Loucy (cell line): ENCODE measurements at regions not wholly inside any gene's neighbourhood (a gene's known extent, or its start where the extent isn't known, plus 50 kb on each side); places are given as distances from the start of the nearest gene placed in this dataset.

Source experiments
- CTCF ChIP-seq: fragments of 200-600 bp; sonication (generic); conservative IDR thresholded peaks from 2 replicates; pipeline ENCODE4 v1.5.1; 2014; ENCODE audit warnings: mild to moderate bottlenecking, antibody characterized with exemption, low read length
- EZH2phosphoT487 ChIP-seq: fragments of 200-600 bp; IDR thresholded peaks from 2 replicates; pipeline ENCODE4 v1.6.1; 2018; ENCODE audit warnings: antibody characterized with exemption, mild to moderate bottlenecking, moderate library complexity, borderline replicate concordance

- TF ChIP-seq CTCF (no peak), EZH2phosphoT487 (no peak)
Measured at GRCh38 chr22:26811647-26811992, 154.2 kb downstream of the MIAT start.
